ENCODE measurements at regions not wholly inside any gene's neighbourhood (a gene's known extent, or its start where the extent isn't known, plus 50 kb on each side); places are given as distances from the start of the nearest gene placed in this dataset.

- TF ChIP-seq ZNF18 (tag by site-specific recombination; IDR thresholded peaks at IDR 0.05): no peak
- no peak for TF ChIP-seq ZNF433 (tag by site-specific recombination; IDR thresholded peaks at IDR 0.05; ENCODE audit: low read depth)
- TF ChIP-seq ZBTB26 (tag by site-specific recombination; optimal IDR thresholded peaks at IDR 0.05): no peak
- no peak for TF ChIP-seq ZNF704 (tag by site-specific recombination; IDR thresholded peaks at IDR 0.05)
- no peak for TF ChIP-seq TSHZ1 (tag by site-specific recombination; IDR thresholded peaks at IDR 0.05; ENCODE audit: borderline replicate concordance)
- TF ChIP-seq ZNF335 (tag by site-specific recombination; conservative IDR thresholded peaks at IDR 0.05): no peak
- no peak for TF ChIP-seq ZNF560 (tag by site-specific recombination; IDR thresholded peaks at IDR 0.05; ENCODE audit: borderline replicate concordance)
- TF ChIP-seq ZNF324 (tag by site-specific recombination; IDR thresholded peaks at IDR 0.05): no peak
- TF ChIP-seq ZBTB44 (tag by site-specific recombination; IDR thresholded peaks at IDR 0.05): no peak
Measured at GRCh38 chr12:78753058-78753457, 111.5 kb upstream of the SYT1 start.

Data from HEK293 (cell line).